Panc1 (cell line): ENCODE measurements at regions not wholly inside any gene's neighbourhood (a gene's known extent, or its start where the extent isn't known, plus 50 kb on each side); places are given as distances from the start of the nearest gene placed in this dataset.

Source experiments
- ATAC-seq: fragments of 200-7000 bp; cut with Tn5 transposase; 2 replicates; pipeline ENCODE4 v1.9.1; 2020; ENCODE audit warnings: mild to moderate bottlenecking, moderate library complexity
- BruUV-seq: library from RNA; stranded (reverse); fragments of 400-500 nt; replicated peaks from 2 replicates; lab custom pipeline; 2021; lab: Mats Ljungman, UMichigan
- CTCF ChIA-PET: fragments of 300-600 bp; sonication (Branson Sonifier 250); formaldehyde crosslinking; loops from one replicate; lab custom pipeline; 2022; ENCODE audit warnings: antibody characterized with exemption; lab: Charles Lee
- POLR2A ChIA-PET: fragments of 300-600 bp; sonication (Branson Sonifier 250); formaldehyde crosslinking; loops from one replicate; lab custom pipeline; 2022; ENCODE audit warnings: antibody characterized with exemption; lab: Charles Lee
- DNase-seq: peaks from one replicate; pipeline ENCODE4 v3.0.0-alpha.2; 2010; ENCODE audit warnings: low read depth, low spot score
- H3K27ac ChIP-seq: 2 replicates; pipeline ENCODE4 v1.5.1; 2011; ENCODE audit warnings: mild to moderate bottlenecking, low read length, inconsistent platforms
- H3K27me3 ChIP-seq: fragments of 200-500 bp; sonication (Bioruptor generic); 2 replicates; pipeline ENCODE4 v1.6.0; 2014; ENCODE audit warnings: low read length, inconsistent platforms; ENCODE audit not compliant: control insufficient read depth, insufficient read depth
- H3K36me3 ChIP-seq: fragments of 200-500 bp; sonication (Bioruptor generic); 2 replicates; pipeline ENCODE4 v1.5.1; 2014; ENCODE audit warnings: inconsistent platforms, mild to moderate bottlenecking, low read length, moderate library complexity; ENCODE audit not compliant: control insufficient read depth, insufficient read depth
- H3K4me1 ChIP-seq: 2 replicates; pipeline ENCODE4 v1.5.1; 2011; ENCODE audit warnings: inconsistent platforms, mild to moderate bottlenecking, low read length, moderate library complexity; ENCODE audit not compliant: control insufficient read depth, insufficient read depth
- H3K4me3 ChIP-seq, 2 experiments: 2 replicates each; pipeline ENCODE4 v1.5.1; 2011 to 2012; ENCODE audit warnings: low read depth in 2 of 2, low read length in 2 of 2, mild to moderate bottlenecking in 2 of 2, inconsistent platforms in 1 of 2, moderate library complexity in 1 of 2
- H3K9me3 ChIP-seq: fragments of 200-500 bp; sonication (Bioruptor generic); 2 replicates; pipeline ENCODE4 v1.5.1; 2014; ENCODE audit warnings: low read depth, mild to moderate bottlenecking, inconsistent platforms, low read length, moderate library complexity; ENCODE audit not compliant: control insufficient read depth, insufficient read depth
- CTCF ChIP-seq: fragments of 450-650 bp; IDR thresholded peaks from 2 replicates; pipeline ENCODE4 v1.5.1; 2017; ENCODE audit warnings: mild to moderate bottlenecking
- POLR2AphosphoS5 ChIP-seq: IDR thresholded peaks from 2 replicates; pipeline ENCODE4 v1.6.1; 2012; ENCODE audit warnings: mild to moderate bottlenecking, low read depth, low read length, moderate library complexity
- SIN3A ChIP-seq: IDR thresholded peaks from 2 replicates; pipeline ENCODE4 v1.6.1; 2012; ENCODE audit warnings: low read depth, mild to moderate bottlenecking, low read length, moderate library complexity, borderline replicate concordance; ENCODE audit not compliant: insufficient read depth
- TCF7L2 ChIP-seq: IDR thresholded peaks from 2 replicates; pipeline ENCODE4 v1.6.1; 2011; ENCODE audit warnings: mild to moderate bottlenecking, low read depth, low read length, inconsistent platforms
- in situ Hi-C: cut with HindIII; loops from 2 replicates; pipeline ENCODE4 v1.10.0; 2016; ENCODE audit warnings: low sequenced_read_pairs, low pct_unique_long_range_greater_than_20kb
- intact Hi-C: fragments of 100-400 bp; cut with micrococcal nuclease; formaldehyde crosslinking; loops from one replicate; pipeline ENCODE4 v1.10.0; 2022; ENCODE audit not compliant: unreplicated experiment
- TF ChIP-seq, protein P1 (sequence below), 2 experiments: IDR thresholded peaks; 2 replicates each; pipeline ENCODE4 v1.6.1; 2011 to 2012; ENCODE audit warnings: low read depth in 2 of 2, control low read depth in 1 of 2, low read length in 1 of 2, mild to moderate bottlenecking in 1 of 2, moderate library complexity in 1 of 2; ENCODE audit not compliant: insufficient read depth in 1 of 2

- TF ChIP-seq TCF7L2 (no peak), SIN3A (no peak), POLR2AphosphoS5 (no peak), CTCF (no peak)
- TF ChIP-seq, protein P1, sequence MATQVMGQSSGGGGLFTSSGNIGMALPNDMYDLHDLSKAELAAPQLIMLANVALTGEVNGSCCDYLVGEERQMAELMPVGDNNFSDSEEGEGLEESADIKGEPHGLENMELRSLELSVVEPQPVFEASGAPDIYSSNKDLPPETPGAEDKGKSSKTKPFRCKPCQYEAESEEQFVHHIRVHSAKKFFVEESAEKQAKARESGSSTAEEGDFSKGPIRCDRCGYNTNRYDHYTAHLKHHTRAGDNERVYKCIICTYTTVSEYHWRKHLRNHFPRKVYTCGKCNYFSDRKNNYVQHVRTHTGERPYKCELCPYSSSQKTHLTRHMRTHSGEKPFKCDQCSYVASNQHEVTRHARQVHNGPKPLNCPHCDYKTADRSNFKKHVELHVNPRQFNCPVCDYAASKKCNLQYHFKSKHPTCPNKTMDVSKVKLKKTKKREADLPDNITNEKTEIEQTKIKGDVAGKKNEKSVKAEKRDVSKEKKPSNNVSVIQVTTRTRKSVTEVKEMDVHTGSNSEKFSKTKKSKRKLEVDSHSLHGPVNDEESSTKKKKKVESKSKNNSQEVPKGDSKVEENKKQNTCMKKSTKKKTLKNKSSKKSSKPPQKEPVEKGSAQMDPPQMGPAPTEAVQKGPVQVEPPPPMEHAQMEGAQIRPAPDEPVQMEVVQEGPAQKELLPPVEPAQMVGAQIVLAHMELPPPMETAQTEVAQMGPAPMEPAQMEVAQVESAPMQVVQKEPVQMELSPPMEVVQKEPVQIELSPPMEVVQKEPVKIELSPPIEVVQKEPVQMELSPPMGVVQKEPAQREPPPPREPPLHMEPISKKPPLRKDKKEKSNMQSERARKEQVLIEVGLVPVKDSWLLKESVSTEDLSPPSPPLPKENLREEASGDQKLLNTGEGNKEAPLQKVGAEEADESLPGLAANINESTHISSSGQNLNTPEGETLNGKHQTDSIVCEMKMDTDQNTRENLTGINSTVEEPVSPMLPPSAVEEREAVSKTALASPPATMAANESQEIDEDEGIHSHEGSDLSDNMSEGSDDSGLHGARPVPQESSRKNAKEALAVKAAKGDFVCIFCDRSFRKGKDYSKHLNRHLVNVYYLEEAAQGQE (IDR thresholded peaks at IDR 0.05; ENCODE audit: insufficient read depth in 1 of 2, low read depth in 2 of 2, low read length in 1 of 2): no peak
- DNase-seq: no peak
- intact Hi-C loops: no loop called here
These were observed 220.3 kb downstream of the POU4F1 start for GRCh38 chr13:78383071-78383484.

DNA sequence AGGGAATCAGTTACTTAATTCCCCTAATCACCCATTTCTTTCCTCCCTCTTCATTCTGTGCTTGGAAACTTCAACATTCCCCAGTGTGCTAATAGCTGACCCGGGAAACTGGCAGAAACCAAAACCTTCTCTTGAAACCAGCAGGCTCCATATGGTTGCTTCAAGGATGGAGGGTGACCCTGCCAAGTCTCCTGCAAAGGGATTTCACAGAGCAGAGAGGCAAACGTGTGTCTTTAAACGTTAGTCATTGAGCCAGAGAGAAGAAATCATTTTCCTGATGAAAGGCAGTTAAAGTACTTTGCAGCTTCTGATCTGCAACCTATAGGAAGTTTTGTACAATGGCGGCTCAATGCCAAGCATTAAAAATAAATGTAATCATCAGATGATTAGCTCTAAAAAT is 220.9 kb downstream of the POU4F1 start:
- no peak for ATAC-seq
- POLR2A ChIA-PET: no interaction called here
- intact Hi-C loops: no loop called here

More at GRCh38 chr13:78383071-78383484, 220.3 kb downstream of the POU4F1 start:
- no peaks in the 10 kb centered on the region for H3K4me1 ChIP-seq
- no peaks in the 10 kb centered on the region for H3K27me3 ChIP-seq
- no peak for ATAC-seq
- POLR2A ChIA-PET: no interaction called here
- H3K27ac ChIP-seq: no peak overlapping the region
- no peaks in the 10 kb centered on the region for H3K9me3 ChIP-seq
- H3K4me3 ChIP-seq: no peak overlapping the region
- H3K36me3 ChIP-seq: no peaks in the 10 kb centered on the region
- CTCF ChIA-PET: no interaction called here
- BruUV-seq: no TSS peak
- in situ Hi-C loops: no loop called here

More for the DNA sequence above, 220.9 kb downstream of the POU4F1 start:
- H3K27ac ChIP-seq: no peak overlapping the region
- no peaks in the 10 kb centered on the region for H3K36me3 ChIP-seq
- TF ChIP-seq, protein P1 (IDR thresholded peaks at IDR 0.05; ENCODE audit: insufficient read depth in 1 of 2, low read depth in 2 of 2, low read length in 1 of 2): no peak
- TF ChIP-seq POLR2AphosphoS5: no peak
- no peak for TF ChIP-seq SIN3A
- TF ChIP-seq TCF7L2: no peak
- TF ChIP-seq CTCF: no peak
- H3K9me3 ChIP-seq: no peaks in the 10 kb centered on the region
- BruUV-seq: no TSS peak
- H3K4me3 ChIP-seq: no peak overlapping the region
- CTCF ChIA-PET: no interaction called here
- H3K4me1 ChIP-seq: no peaks in the 10 kb centered on the region
- DNase-seq: no peak
- in situ Hi-C loops: no loop called here
- H3K27me3 ChIP-seq: no peaks in the 10 kb centered on the region
